SK-N-SH (cell line): ENCODE measurements at regions not wholly inside any gene's neighbourhood (a gene's known extent, or its start where the extent isn't known, plus 50 kb on each side); places are given as distances from the start of the nearest gene placed in this dataset.

Source experiments
- CTCF ChIA-PET: fragments of 300-600, 350-600 bp; formaldehyde crosslinking; extraction: SDS; loops from one replicate; lab custom pipeline; 2021; lab: Yijun Ruan, JAX
- POLR2A ChIA-PET: fragments of 350-600 bp; sonication (Branson Sonifier 250); formaldehyde crosslinking; extraction: SDS; loops from one replicate; lab custom pipeline; 2020; ENCODE audit warnings: antibody characterized with exemption, inconsistent platforms; lab: Yijun Ruan, JAX
- DNase-seq: peaks from one replicate; pipeline ENCODE4 v3.0.0; 2012
- H2AFZ ChIP-seq: fragments of 200-600 bp; sonication (generic); 2 replicates; pipeline ENCODE4 v1.8.1; 2016; ENCODE audit warnings: antibody characterized with exemption, mild to moderate bottlenecking, low read depth
- H3F3A ChIP-seq: fragments of 200-600 bp; sonication (generic); replicated peaks from 2 replicates; pipeline ENCODE3; 2016; ENCODE audit warnings: antibody characterized with exemption, mild to moderate bottlenecking; ENCODE audit not compliant: insufficient read depth
- H3K27ac ChIP-seq, 2 experiments: fragments of 200-500 bp in 1 of 2; fragments of 200-600 bp in 1 of 2; sonication (Bioruptor generic) in 1 of 2; sonication (generic), shearing (Covaris generic) in 1 of 2; 2 replicates each; pipeline versions ENCODE4 v1.5.1 to v1.6.1; 2014 to 2016; ENCODE audit warnings: low read depth in 2 of 2, inconsistent platforms in 1 of 2, low read length in 1 of 2, mild to moderate bottlenecking in 1 of 2, mixed read lengths in 1 of 2
- H3K27me3 ChIP-seq: fragments of 200-600 bp; sonication (generic), shearing (Covaris generic); 2 replicates; pipeline ENCODE4 v1.6.1; 2016; ENCODE audit warnings: mixed run types; ENCODE audit not compliant: insufficient read depth
- H3K36me3 ChIP-seq, 2 experiments: fragments of 200-500 bp in 1 of 2; fragments of 200-600 bp in 1 of 2; sonication (Bioruptor generic) in 1 of 2; sonication (generic) in 1 of 2; replicated peaks in 1 of 2; 2 replicates each; pipeline versions ENCODE3 to v1.5.1; 2014 to 2016; ENCODE audit warnings: low read length in 1 of 2, mild to moderate bottlenecking in 1 of 2; ENCODE audit not compliant: insufficient read depth in 2 of 2, control insufficient read depth in 1 of 2
- H3K4me1 ChIP-seq, 2 experiments: fragments of 200-500 bp in 1 of 2; fragments of 200-600 bp in 1 of 2; sonication (Bioruptor generic) in 1 of 2; sonication (generic), shearing (Covaris generic) in 1 of 2; 2 replicates each; pipeline versions ENCODE4 v1.5.1 to v1.6.1; 2014 to 2016; ENCODE audit warnings: low read depth in 1 of 2, low read length in 1 of 2, mixed run types in 1 of 2; ENCODE audit not compliant: insufficient read depth in 2 of 2, control insufficient read depth in 1 of 2
- H3K4me2 ChIP-seq: fragments of 200-600 bp; sonication (generic), shearing (Covaris generic); 2 replicates; pipeline ENCODE4 v1.6.1; 2017; ENCODE audit warnings: mixed run types
- H3K4me3 ChIP-seq, 2 experiments: fragments of 200-500 bp in 1 of 2; fragments of 200-600 bp in 1 of 2; sonication (Bioruptor generic) in 1 of 2; sonication (generic), shearing (Covaris generic) in 1 of 2; 2 replicates each; pipeline versions ENCODE4 v1.5.1 to v1.8.1; 2014 to 2016; ENCODE audit warnings: low read depth in 2 of 2, inconsistent platforms in 1 of 2, low read length in 1 of 2, mild to moderate bottlenecking in 1 of 2, mixed read lengths in 1 of 2, moderate library complexity in 1 of 2
- H3K79me2 ChIP-seq: fragments of 200-600 bp; sonication (generic); 2 replicates; pipeline ENCODE4 v1.8.1; 2017; ENCODE audit warnings: mild to moderate bottlenecking; ENCODE audit not compliant: insufficient read depth
- H3K9ac ChIP-seq: fragments of 200-600 bp; sonication (generic); 2 replicates; pipeline ENCODE4 v1.6.1; 2017; ENCODE audit warnings: mixed run types
- H3K9me2 ChIP-seq: fragments of 200-600 bp; sonication (generic); 2 replicates; pipeline ENCODE4 v1.6.1; 2017; ENCODE audit warnings: mixed run types
- H3K9me3 ChIP-seq: fragments of 200-600 bp; sonication (generic); 2 replicates; pipeline ENCODE4 v1.6.1; 2017; ENCODE audit warnings: mixed run types, mild to moderate bottlenecking, moderate library complexity
- H4K20me1 ChIP-seq: fragments of 200-600 bp; sonication (generic); 2 replicates; pipeline ENCODE4 v1.6.1; 2017; ENCODE audit warnings: mild to moderate bottlenecking, mixed run types; ENCODE audit not compliant: insufficient read depth
- CHD2 ChIP-seq: fragments of 150-350 bp; IDR thresholded peaks from 2 replicates; pipeline ENCODE4 v1.6.1; 2018; ENCODE audit warnings: low read length; ENCODE audit not compliant: partially characterized antibody
- EZH2phosphoT487 ChIP-seq: fragments of 200-600 bp; sonication (generic); IDR thresholded peaks from 2 replicates; pipeline ENCODE4 v1.6.1; 2017; ENCODE audit warnings: low read depth, mixed run types, mild to moderate bottlenecking, antibody characterized with exemption, moderate library complexity, borderline replicate concordance
- FOSL2 ChIP-seq: IDR thresholded peaks from 2 replicates; pipeline ENCODE4 v1.4.0; 2012; ENCODE audit warnings: low read depth, mild to moderate bottlenecking, moderate library complexity, borderline replicate concordance
- FOXM1 ChIP-seq: IDR thresholded peaks from 2 replicates; pipeline ENCODE4 v1.4.0; 2012; ENCODE audit warnings: low read depth, mild to moderate bottlenecking
- GABPA ChIP-seq: IDR thresholded peaks from 2 replicates; pipeline ENCODE4 v1.4.0; 2012; ENCODE audit warnings: low read depth, mild to moderate bottlenecking
- IRF3 ChIP-seq: fragments of 150-350 bp; IDR thresholded peaks from 2 replicates; pipeline ENCODE4 v1.6.1; 2016; ENCODE audit warnings: mild to moderate bottlenecking, low read depth, low read length
- MAX ChIP-seq: IDR thresholded peaks from 2 replicates; pipeline ENCODE4 v1.4.0; 2012; ENCODE audit warnings: low read depth
- MEF2A ChIP-seq: IDR thresholded peaks from 2 replicates; pipeline ENCODE4 v1.4.0; 2012; ENCODE audit warnings: low read depth, borderline replicate concordance
- NFIC ChIP-seq: IDR thresholded peaks from 2 replicates; pipeline ENCODE4 v1.4.0; 2012; ENCODE audit warnings: borderline replicate concordance
- NRF1 ChIP-seq: IDR thresholded peaks from 2 replicates; pipeline ENCODE4 v1.6.1; 2012; ENCODE audit warnings: low read depth, mild to moderate bottlenecking, low read length
- POLR2AphosphoS5 ChIP-seq: IDR thresholded peaks from 2 replicates; pipeline ENCODE4 v1.6.1; 2012; ENCODE audit warnings: low read depth, low read length
- RCOR1 ChIP-seq: fragments of 150-350 bp; IDR thresholded peaks from 2 replicates; pipeline ENCODE4 v1.6.1; 2017; ENCODE audit warnings: antibody characterized with exemption, low read length
- REST ChIP-seq: IDR thresholded peaks from 2 replicates; pipeline ENCODE4 v1.6.1; 2012; ENCODE audit warnings: mild to moderate bottlenecking, low read depth, low read length, moderate library complexity
- RXRA ChIP-seq: IDR thresholded peaks from 2 replicates; pipeline ENCODE4 v1.4.0; 2012; ENCODE audit warnings: low read depth, mild to moderate bottlenecking, borderline replicate concordance
- TAF1 ChIP-seq: IDR thresholded peaks from 2 replicates; pipeline ENCODE4 v1.6.1; 2012; ENCODE audit warnings: low read depth, mild to moderate bottlenecking, low read length, moderate library complexity, borderline replicate concordance
- USF1 ChIP-seq: IDR thresholded peaks from 2 replicates; pipeline ENCODE4 v1.4.0; 2012; ENCODE audit warnings: low read depth, borderline replicate concordance
- USF2 ChIP-seq: fragments of 150-350 bp; IDR thresholded peaks from 2 replicates; pipeline ENCODE4 v1.6.1; 2017; ENCODE audit warnings: antibody characterized with exemption, low read length, low read depth, borderline replicate concordance
- YY1 ChIP-seq: IDR thresholded peaks from 2 replicates; pipeline ENCODE4 v1.4.0; 2012; ENCODE audit warnings: low read depth, mild to moderate bottlenecking
- WGBS: methylation state at CpG from one replicate; pipeline ENCODE4 v1.1.6; 2017; ENCODE audit warnings: low lambda C conversion rate; 5-methylcytosine and 5-hydroxymethylcytosine counted together

- Histone ChIP-seq H3K9ac (no peak overlapping the region), H3K79me2 (no peaks in the 10 kb centered on the region)
- 21% methylated on average over 4 of the region's 4 CpGs for WGBS
These were observed 132.1 kb downstream of the AACS start for GRCh38 chr12:125197326-125197725.

GRCh38 chr12:125198652-125199051 lies 133.4 kb downstream of the AACS start:
- H3K9ac ChIP-seq: no peak overlapping the region
- no peaks in the 10 kb centered on the region for H3K79me2 ChIP-seq
- POLR2A ChIA-PET: no interaction called here
- no peaks in the 10 kb centered on the region for H3K9me3 ChIP-seq
- H3K27ac ChIP-seq: no peak overlapping the region
- H3K36me3 ChIP-seq: no peaks in the 10 kb centered on the region
- H2AFZ ChIP-seq: no peak overlapping the region
- no peak for DNase-seq
- WGBS: 0% methylated on average over 4 of the region's 4 CpGs
- CTCF ChIA-PET: interaction anchor here (1.1 to 6.2 kb wide), 2 partner anchors 16 to 116 kb away, joined by 3 to 62 read pairs; no protein-coding TSS in a partner anchor
- H3K4me3 ChIP-seq: no peak overlapping the region
- no peaks in the 10 kb centered on the region for H3K9me2 ChIP-seq
- H3K4me2 ChIP-seq: no peak overlapping the region
- H3K4me1 ChIP-seq: no peaks in the 10 kb centered on the region; a peak in 1 of 4 replicates
- no peaks in the 10 kb centered on the region for H3F3A ChIP-seq
- no peaks in the 10 kb centered on the region for H4K20me1 ChIP-seq
- no peaks in the 10 kb centered on the region for H3K27me3 ChIP-seq
- no peak for TF ChIP-seq USF1
- TF ChIP-seq RCOR1: no peak
- TF ChIP-seq MEF2A: no peak
- no peak for TF ChIP-seq TAF1
- no peak for TF ChIP-seq MAX
- no peak for TF ChIP-seq IRF3
- TF ChIP-seq POLR2AphosphoS5: no peak

More at GRCh38 chr12:125197326-125197725, 132.1 kb downstream of the AACS start:
- H4K20me1 ChIP-seq: no peaks in the 10 kb centered on the region
- no peak overlapping the region for H3K4me3 ChIP-seq
- no peaks in the 10 kb centered on the region for H3K9me2 ChIP-seq
- TF ChIP-seq YY1 (no peak), POLR2AphosphoS5 (no peak), RXRA (no peak), FOSL2 (no peak), EZH2phosphoT487 (no peak), REST (no peak), NRF1 (no peak), USF2 (no peak), NFIC (no peak), GABPA (no peak), FOXM1 (no peak), CHD2 (no peak)
- no peaks in the 10 kb centered on the region for H3K36me3 ChIP-seq
- POLR2A ChIA-PET: no interaction called here
- H3K9me3 ChIP-seq: no peaks in the 10 kb centered on the region
- H3K27ac ChIP-seq: no peak overlapping the region
- no peaks in the 10 kb centered on the region; a peak in 1 of 4 replicates for H3K4me1 ChIP-seq
- CTCF ChIA-PET: interaction anchor here (0.6 kb wide), 1 partner anchor 14 kb away, joined by 3 read pairs; no protein-coding TSS in a partner anchor
- H3K27me3 ChIP-seq: peaks cover 3% of the 10 kb centered on the region; the same call in 1 of the 2 replicates
- no peaks in the 10 kb centered on the region for H3F3A ChIP-seq
- DNase-seq: no peak
- H2AFZ ChIP-seq: no peak overlapping the region
- no peak overlapping the region for H3K4me2 ChIP-seq
